Globus pallidus (tissue), 1 donor: ENCODE measurements at regions not wholly inside any gene's neighbourhood (a gene's known extent, or its start where the extent isn't known, plus 50 kb on each side); places are given as distances from the start of the nearest gene placed in this dataset.
"Not testable (repeated sequence)": the region's sequence is repeated elsewhere in the genome, so short reads cannot be mapped to it uniquely, and the experiment has no call there.

ENCODE experiments used
- DNase-seq: peaks from one replicate; pipeline ENCODE4 v3.0.0-alpha.2; 2015; ENCODE audit warnings: low spot score

DNA sequence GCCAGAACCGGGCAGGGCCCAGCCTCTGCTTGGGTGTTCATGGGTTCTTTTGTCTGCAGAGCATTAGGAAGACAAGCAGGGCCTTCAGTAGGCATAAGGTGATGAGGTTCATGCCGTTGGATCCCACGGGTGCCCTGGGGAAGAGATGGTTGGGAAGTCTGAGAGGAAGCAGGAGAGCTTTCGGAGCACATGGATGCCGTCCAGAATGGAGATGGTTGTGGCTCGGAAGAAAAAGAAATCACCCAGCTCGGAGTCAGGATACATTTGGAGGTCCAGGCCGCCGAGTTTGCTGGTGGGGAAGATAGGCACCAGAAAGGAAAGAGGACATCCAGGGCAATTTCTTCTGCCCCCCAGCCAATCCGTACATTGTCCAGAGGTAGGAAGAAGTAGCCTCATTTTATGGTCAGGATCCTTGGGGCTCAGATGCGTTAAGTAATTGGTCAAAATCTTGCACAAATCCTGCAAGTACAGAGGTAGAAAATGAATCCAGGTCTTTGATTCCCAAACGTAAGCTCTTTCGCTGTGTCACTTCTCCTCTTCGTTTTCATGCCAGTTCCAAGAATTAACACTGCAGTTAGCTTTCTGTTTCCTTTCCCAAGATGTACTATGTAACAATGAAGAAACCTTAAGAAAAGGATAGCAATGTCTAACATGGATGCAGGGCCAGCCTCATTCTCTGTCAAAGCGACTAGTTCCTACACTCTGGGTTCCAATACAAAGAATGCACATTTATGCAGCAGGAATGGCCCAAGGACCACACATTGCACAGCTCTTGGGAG lies 147.8 kb upstream of the KLF6 start:
- DNase-seq, result no peak

DNA sequence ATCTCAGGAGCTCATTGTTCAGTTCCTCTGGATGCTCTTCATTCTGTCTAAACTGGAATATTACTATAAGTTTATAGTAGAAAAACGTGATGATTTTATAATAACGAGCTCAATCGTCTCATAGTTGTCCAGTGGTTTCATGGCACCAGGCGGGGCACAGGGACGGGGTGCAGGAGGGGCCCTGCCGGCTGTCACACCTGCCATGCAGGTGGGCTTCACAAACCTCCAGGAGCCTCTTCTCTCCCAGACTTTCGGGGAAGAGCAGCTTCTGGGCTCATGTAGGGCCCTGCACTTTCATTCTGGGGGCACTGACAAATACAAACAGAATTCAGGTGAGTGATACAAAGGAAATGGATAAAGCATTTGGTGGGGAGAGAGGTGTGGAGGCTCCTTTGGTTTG lies 146.9 kb upstream of the KLF6 start:
- DNase-seq, result no peak

DNA sequence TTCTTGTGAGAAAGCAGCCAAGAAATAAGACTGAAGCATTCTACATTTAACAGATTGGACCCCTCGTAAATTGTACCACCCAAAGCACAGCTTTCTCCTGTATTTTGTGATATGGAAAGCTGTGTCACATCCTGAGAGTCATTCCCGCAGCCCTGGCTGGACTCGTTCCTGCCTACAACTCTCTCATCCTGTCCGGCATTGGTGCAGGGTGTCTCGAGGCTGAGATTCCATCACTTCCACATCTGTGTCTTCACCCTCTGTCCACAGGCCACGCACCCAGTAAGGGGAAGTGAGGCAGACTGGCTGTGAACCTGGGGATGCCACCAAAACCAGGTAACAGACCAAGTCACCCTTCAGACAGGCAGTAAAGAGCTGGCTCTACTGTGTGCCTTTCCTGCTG lies 146.2 kb upstream of the KLF6 start:
- no peak for DNase-seq

DNA sequence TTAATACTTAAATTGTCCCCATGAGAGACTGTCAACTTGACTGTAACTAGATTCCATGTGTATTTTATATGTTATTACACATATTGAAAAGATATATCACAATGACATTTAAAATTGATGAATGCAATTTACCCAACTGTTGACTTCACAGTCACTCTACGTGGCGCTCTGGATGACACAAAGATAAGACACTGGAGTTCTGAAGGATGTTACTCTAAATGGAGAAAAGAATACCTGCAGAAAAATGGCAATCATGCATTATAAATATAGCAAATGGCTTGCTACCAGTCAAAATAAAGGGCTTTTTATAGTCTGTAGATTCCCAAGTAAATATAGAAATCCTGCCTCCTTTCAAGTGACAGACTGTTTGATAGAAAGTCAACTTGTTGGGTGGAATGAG lies 143.6 kb upstream of the KLF6 start:
- no peak for DNase-seq

DNA sequence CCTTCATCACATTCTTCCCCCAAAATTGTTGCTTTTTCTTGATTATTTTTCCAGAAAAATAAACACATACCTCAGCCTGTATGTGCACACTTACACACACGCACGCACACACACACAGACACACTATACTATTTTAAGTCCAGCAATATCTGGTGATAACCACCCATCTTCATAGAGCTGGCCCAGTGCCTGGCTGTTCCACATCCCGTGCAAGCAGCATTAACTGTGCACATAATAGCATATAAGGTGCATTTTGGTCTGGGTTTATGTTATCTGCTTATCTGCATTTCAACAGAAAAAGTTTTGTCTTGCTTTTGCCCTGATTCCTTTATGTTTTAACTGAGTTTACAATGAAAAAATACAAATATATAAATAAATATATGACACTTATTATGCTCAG lies 143.1 kb upstream of the KLF6 start:
- DNase-seq, result no peak

- no peak for DNase-seq
These were observed 141.9 kb upstream of the KLF6 start for GRCh38 chr10:3926675-3927525.

- DNase-seq, result no peak
These were observed 141.2 kb upstream of the KLF6 start for GRCh38 chr10:3926258-3926657.

DNA sequence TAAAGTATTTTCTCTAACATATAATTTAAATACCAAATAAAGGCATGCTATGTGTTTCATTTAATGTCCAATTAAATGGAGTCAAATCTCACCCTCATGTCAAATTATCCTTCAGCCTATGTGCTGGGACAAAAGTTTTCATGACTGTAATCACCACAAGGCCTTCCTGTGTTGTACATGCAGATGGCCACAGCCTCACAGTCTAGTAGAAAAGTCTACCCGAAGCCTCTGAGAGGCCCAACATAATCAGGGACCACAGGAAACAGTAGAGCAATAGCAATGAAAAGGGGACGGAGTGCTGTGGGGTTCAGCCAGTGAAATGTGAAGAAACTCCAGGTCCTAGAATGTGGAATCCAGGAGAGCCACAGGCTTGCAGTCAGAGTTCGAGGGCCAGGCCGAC lies 140.2 kb upstream of the KLF6 start:
- DNase-seq, result no peak

GRCh38 chr10:3924344-3924743 lies 139.3 kb upstream of the KLF6 start:
- DNase-seq, result no peak

- no peak for DNase-seq
These were observed 138.0 kb upstream of the KLF6 start for GRCh38 chr10:3923033-3923432.

DNA sequence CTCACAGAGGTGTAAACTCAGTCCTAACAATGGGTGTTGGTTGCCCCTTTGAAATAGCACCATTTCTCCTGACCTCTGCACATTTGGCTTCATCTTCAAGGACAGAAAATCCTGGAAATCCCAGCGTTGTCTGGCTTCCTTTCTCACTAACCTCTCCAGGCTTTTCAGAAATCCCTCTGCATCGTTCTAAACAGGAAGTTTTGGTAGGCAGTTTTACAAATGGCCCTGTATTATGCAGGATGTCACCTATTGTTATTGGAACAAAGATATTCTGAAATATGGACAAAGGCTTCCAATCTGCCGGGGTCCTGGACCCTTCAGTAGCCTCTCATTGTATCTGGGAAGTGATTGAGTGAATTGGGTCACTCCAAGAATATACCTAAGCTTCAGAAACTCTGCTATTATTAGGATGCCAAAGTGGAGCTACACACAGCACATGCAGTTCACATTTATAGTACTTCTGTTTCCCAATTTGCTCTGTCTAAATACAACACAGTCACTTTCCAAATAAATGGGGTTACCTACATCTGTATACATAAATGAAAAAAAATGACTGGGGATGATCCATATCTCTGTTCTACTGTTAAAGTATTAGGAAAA lies 134.8 kb upstream of the KLF6 start:
- DNase-seq, result no peak

- not testable (repeated sequence) for DNase-seq
These were observed 132.4 kb upstream of the KLF6 start for GRCh38 chr10:3917392-3917791.

DNA sequence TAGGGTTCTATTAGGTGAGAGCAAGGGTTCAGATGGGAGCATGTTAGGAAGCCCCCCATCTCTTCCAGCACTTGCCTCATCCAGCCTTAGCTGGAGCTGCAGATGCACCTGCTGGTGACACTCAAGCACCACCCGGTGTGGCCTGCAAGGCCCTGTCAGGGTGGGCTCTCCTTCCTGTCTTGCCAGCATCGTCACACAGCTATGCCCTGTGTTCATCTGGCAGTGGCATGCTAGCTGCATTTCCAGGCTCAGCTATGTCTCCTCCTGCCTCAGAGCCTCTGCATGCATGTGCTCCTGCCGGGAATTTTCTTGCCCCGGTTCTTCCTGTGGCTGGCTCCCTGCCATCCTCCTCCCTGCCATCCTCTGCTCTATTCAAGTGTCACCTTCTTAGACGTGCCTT lies 129.7 kb upstream of the KLF6 start:
- DNase-seq, result no peak

- no peak for DNase-seq
These were observed 126.9 kb upstream of the KLF6 start for GRCh38 chr10:3911713-3912442.

DNA sequence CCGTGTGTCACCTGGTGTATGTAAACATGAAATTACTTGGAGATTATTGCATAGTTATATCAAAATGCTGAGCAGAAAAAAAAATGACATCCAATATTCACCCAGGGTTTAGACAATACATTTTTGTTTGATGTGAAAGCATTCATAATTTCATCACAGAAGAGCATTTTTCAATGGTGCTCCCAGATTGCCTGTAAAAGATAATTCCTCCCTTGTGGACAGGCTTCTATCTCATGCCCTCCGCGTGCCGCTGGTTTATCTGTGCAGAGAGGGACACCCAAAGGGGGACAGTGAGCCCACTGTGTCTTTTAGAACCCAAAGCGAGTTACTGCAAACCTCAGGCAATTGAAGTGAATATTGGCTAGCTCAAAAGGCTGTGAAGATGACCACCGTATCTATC lies 126.2 kb upstream of the KLF6 start:
- no peak for DNase-seq

- no peak for DNase-seq
These were observed 124.3 kb upstream of the KLF6 start for GRCh38 chr10:3909339-3909738.

DNA sequence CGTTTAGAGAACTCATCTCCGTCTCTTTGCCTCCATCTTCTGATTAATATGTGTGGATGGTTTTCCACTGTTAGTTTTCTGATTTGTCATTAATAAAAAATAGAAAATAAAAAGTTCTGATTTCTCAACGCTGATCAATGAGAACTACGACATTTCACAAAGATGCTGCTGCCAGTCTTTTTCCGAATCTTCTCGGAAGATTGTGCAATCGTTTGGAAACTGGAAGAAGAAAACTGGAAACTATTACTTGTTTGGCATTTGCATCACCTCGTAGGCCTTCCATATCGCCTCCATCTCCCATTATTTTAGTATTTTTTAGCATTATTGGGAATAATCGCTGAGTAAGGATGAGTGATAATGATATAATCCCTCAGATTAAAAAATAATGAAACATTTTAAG lies 123.2 kb upstream of the KLF6 start:
- no peak for DNase-seq

- no peak for DNase-seq
These were observed 122.5 kb upstream of the KLF6 start for GRCh38 chr10:3907514-3907913.

DNA sequence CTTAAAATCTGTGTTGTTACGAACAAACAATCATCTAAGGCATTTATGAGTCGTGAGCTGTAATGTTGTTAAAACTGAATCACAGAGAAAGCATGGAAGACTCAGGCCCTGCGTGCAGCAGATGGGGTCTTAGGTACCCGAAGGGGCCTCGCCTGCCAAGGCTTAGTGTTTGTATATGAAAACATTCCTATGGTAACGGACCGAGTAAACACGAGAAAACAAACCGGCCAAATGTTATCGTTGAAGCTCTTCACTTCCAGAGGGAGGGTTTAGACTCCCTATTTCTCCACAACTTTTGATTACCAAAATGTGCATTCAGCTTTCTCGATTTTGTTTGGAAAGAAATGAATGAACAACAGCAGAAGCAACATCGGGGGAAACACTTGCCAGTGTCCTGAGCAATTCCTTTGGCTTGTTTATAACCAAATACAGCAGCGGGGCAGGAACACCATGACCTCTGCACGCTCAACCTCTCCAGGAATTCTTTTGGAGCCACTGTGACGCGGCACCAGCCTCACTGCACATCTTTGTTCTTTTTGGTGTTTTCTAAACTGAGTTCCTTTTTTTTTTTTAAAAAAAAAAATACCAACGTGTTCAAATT lies 121.6 kb upstream of the KLF6 start:
- no peak for DNase-seq

DNA sequence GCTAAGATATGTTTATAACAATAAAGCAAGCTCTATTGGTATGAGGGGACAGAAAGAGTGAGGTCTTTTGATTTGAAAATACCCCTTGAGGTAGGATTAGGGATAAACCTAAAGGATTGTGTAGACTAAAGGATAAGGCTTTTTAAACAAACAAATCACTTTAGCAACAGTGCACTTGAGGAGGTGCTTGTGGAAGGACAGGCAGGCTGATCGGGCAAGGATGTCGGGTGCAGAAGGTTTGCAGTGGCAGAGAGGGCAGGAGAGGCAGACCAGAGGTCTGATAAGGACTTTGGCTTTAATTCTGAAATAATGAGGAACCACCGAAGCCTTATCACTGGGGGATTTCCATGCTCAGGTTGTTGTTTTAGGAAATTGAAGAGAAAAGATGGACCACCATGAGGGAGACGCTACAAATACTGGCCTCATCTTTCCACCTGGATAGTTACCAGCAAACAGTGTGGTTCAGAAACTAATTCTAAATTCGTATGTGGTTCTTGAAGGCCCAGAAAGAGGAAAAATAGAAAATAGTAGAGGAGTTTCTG lies 119.5 kb upstream of the KLF6 start:
- DNase-seq, result no peak

GRCh38 chr10:3902809-3903410 lies 117.9 kb upstream of the KLF6 start:
- DNase-seq, result no peak
